ENCODE measurements at regions not wholly inside any gene's neighbourhood (a gene's known extent, or its start where the extent isn't known, plus 50 kb on each side); places are given as distances from the start of the nearest gene placed in this dataset.
"Not testable (repeated sequence)": the region's sequence is repeated elsewhere in the genome, so short reads cannot be mapped to it uniquely, and the experiment has no call there.

DNA sequence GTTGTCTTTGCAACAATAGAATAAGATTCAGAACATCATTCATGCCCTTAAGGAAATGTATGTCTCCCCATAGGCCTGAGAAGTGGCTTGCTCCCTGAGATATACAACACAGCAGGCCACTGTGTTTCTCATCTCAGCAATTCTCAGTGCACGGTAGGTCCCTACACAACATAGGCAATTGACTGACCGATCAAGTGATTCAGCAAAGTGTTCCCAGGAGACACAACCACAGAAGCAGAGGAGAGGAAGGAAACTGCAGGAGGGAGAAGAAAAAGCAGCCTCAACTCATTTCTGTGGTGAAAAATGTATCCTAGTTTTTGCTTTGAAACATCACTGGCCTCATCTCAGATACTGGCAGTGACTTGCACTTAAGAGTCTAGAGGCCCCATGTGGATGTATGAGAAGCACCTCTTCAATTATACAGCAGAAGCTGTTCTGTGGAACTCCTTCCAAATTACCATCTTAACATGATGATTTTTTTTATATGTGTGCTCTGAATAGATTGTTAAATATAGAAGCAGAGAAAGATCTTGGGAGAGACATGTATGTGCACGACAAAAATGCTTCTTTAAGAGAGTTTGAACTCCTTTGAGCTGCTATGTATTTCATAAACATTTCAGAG is 306.8 kb downstream of the XPNPEP1 start:
- no peak for TF ChIP-seq CTCF (IDR thresholded peaks at IDR 0.05; ENCODE audit: low read depth, low read length)
- no peak for DNase-seq
- no peaks in the 10 kb centered on the region for H3K4me1 ChIP-seq
- H3K36me3 ChIP-seq = no peaks in the 10 kb centered on the region
- H3K9me3 ChIP-seq = no peaks in the 10 kb centered on the region
- no peak overlapping the region for H3K4me3 ChIP-seq (ENCODE audit: low read depth, low read length)
- H3K27me3 ChIP-seq = no peaks in the 10 kb centered on the region

DNA sequence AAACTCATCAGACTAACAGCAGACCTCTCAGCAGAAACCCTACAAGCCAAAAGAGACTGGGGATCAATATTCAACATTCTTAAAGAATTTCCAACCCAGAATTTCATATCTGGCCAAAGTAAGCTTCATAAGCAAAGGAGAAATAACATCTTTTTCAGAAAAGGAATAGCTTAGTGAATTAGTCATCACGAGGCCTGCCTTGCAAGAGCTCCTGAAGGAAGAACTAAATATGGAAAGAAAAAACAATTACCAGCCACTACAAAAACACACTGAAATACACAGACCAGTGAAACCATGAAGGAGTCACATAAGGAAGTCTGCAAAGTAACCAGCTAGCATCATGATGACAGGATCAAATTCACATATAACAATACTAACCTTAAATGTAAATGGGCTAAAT is 328.0 kb downstream of the XPNPEP1 start:
- not testable (repeated sequence) for H3K36me3 ChIP-seq; H3K4me1 ChIP-seq; DNase-seq; H3K9me3 ChIP-seq; H3K27me3 ChIP-seq; H3K4me3 ChIP-seq (ENCODE audit: low read depth, low read length)

DNA sequence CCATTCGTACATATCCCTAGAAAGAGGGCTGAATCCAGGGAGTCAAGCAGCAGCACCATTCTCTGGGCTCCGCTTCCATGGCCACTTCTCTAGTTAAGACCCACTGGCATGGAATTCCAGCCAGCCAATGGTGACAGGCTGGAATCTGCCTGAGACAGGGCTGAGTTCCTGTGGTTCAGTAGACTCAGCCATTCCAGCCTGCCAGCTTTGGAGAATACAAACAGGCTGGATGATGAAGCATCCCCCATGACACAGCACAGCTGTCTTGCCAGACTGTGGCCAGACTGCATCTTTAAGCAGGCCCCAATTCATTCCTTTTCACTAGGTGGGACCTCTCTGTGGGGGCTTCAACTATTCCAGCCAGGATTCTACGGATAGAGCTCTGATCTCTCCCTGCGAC is 329.6 kb downstream of the XPNPEP1 start:
- no peaks in the 10 kb centered on the region for H3K27me3 ChIP-seq

GRCh38 chr10:109592391-109592790 is 330.9 kb downstream of the XPNPEP1 start:
- no peaks in the 10 kb centered on the region for H3K27me3 ChIP-seq
- DNase-seq = no peak
- H3K36me3 ChIP-seq = no peaks in the 10 kb centered on the region
- H3K4me1 ChIP-seq = no peaks in the 10 kb centered on the region
- no peak overlapping the region for H3K4me3 ChIP-seq (ENCODE audit: low read depth, low read length)
- no peak for TF ChIP-seq CTCF (IDR thresholded peaks at IDR 0.05; ENCODE audit: low read depth, low read length)
- H3K9me3 ChIP-seq = no peaks in the 10 kb centered on the region

More for the DNA sequence above, 329.6 kb downstream of the XPNPEP1 start:
- no peak for TF ChIP-seq CTCF (IDR thresholded peaks at IDR 0.05; ENCODE audit: low read depth, low read length)
- Histone ChIP-seq H3K4me3 (ENCODE audit: low read depth, low read length) (no peak overlapping the region), H3K4me1 (no peaks in the 10 kb centered on the region), H3K36me3 (no peaks in the 10 kb centered on the region), H3K9me3 (no peaks in the 10 kb centered on the region)
- DNase-seq = no peak

GRCh38 chr10:109591601-109592000 is 331.7 kb downstream of the XPNPEP1 start:
- H3K4me1 ChIP-seq = no peaks in the 10 kb centered on the region
- TF ChIP-seq CTCF (IDR thresholded peaks at IDR 0.05; ENCODE audit: low read depth, low read length) = no peak
- H3K4me3 ChIP-seq (ENCODE audit: low read depth, low read length) = no peak overlapping the region
- H3K36me3 ChIP-seq = no peaks in the 10 kb centered on the region
- no peak for DNase-seq
- no peaks in the 10 kb centered on the region for H3K9me3 ChIP-seq
- no peaks in the 10 kb centered on the region for H3K27me3 ChIP-seq

DNA sequence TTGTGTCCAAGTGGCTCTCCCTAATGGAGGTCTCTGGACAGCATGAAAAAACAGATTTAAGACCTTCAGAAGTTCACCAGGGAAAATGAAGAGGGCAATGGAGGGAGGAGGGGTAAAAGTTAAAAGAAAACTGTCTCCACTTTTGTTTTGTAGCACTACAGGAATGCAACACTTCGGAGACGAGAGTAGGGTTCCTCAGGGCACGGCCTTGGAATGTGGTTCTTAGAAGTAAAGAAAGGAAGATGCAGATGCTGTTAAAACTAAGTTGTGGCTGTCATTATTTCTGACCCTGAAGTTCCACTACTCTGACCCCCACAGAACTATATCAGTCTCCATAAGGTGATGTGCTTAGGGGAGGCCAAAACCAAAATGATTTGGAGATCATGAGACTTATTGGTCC is 335.1 kb downstream of the XPNPEP1 start:
- Histone ChIP-seq H3K4me3 (ENCODE audit: low read depth, low read length) (no peak overlapping the region), H3K27me3 (no peaks in the 10 kb centered on the region), H3K36me3 (no peaks in the 10 kb centered on the region), H3K9me3 (no peaks in the 10 kb centered on the region; the same call in 1 of the 2 replicates), H3K4me1 (no peaks in the 10 kb centered on the region)
- no peak for TF ChIP-seq CTCF (IDR thresholded peaks at IDR 0.05; ENCODE audit: low read depth, low read length)
- DNase-seq = no peak

- Histone ChIP-seq H3K4me3 (ENCODE audit: low read depth, low read length) (no peak overlapping the region), H3K27me3 (no peaks in the 10 kb centered on the region), H3K36me3 (no peaks in the 10 kb centered on the region), H3K4me1 (no peaks in the 10 kb centered on the region), H3K9me3 (no peaks in the 10 kb centered on the region; the same call in 1 of the 2 replicates)
- TF ChIP-seq CTCF (IDR thresholded peaks at IDR 0.05; ENCODE audit: low read depth, low read length) = no peak
- no peak for DNase-seq
Measured at GRCh38 chr10:109587366-109587765, 335.9 kb downstream of the XPNPEP1 start.
